HG03442 (cell line): ENCODE measurements at regions not wholly inside any gene's neighbourhood (a gene's known extent, or its start where the extent isn't known, plus 50 kb on each side); places are given as distances from the start of the nearest gene placed in this dataset.
"Not testable (repeated sequence)": the region's sequence is repeated elsewhere in the genome, so short reads cannot be mapped to it uniquely, and the experiment has no call there.

Source experiments
- ATAC-seq: cut with Tn5 transposase; IDR thresholded peaks from one replicate; pipeline ENCODE4 v1.9.1; 2021; ENCODE audit warnings: mild to moderate bottlenecking, moderate library complexity; ENCODE audit not compliant: unreplicated experiment

- no peak for ATAC-seq
Observed at GRCh38 chr11:90510839-90511238, 288.0 kb upstream of the CHORDC1 start.

- no peak for ATAC-seq
Observed at GRCh38 chr11:90500922-90501568, 278.2 kb upstream of the CHORDC1 start.

GRCh38 chr11:90496722-90497121, 273.9 kb upstream of the CHORDC1 start:
- no peak for ATAC-seq

- ATAC-seq, result no peak
Observed at GRCh38 chr11:90493379-90493778, 270.5 kb upstream of the CHORDC1 start.

GRCh38 chr11:90491466-90491865, 268.6 kb upstream of the CHORDC1 start:
- no peak for ATAC-seq

- ATAC-seq, result peak; percentile 70
Observed at GRCh38 chr11:90476442-90477007, 253.7 kb upstream of the CHORDC1 start.

- no peak for ATAC-seq
Observed at GRCh38 chr11:90468923-90469322, 246.1 kb upstream of the CHORDC1 start.

- no peak for ATAC-seq
Observed at GRCh38 chr11:90465553-90465952, 242.7 kb upstream of the CHORDC1 start.

- not testable (repeated sequence) for ATAC-seq
Observed at GRCh38 chr11:90455347-90455920, 232.6 kb upstream of the CHORDC1 start.

- ATAC-seq, result no peak
Observed at GRCh38 chr11:90453525-90453924, 230.7 kb upstream of the CHORDC1 start.

- ATAC-seq, result no peak
Observed at GRCh38 chr11:90449606-90450005, 226.8 kb upstream of the CHORDC1 start.

- no peak for ATAC-seq
Observed at GRCh38 chr11:90448256-90448655, 225.4 kb upstream of the CHORDC1 start.

GRCh38 chr11:90447618-90448017, 224.8 kb upstream of the CHORDC1 start:
- no peak for ATAC-seq

GRCh38 chr11:90446207-90446606, 223.4 kb upstream of the CHORDC1 start:
- ATAC-seq, result no peak

- ATAC-seq, result no peak
Observed at GRCh38 chr11:90438069-90438468, 215.2 kb upstream of the CHORDC1 start.

- ATAC-seq, result no peak
Observed at GRCh38 chr11:90434858-90435257, 212.0 kb upstream of the CHORDC1 start.

GRCh38 chr11:90428836-90429235, 206.0 kb upstream of the CHORDC1 start:
- ATAC-seq, result no peak

GRCh38 chr11:90426442-90426841, 203.6 kb upstream of the CHORDC1 start:
- no peak for ATAC-seq

GRCh38 chr11:90423378-90423777, 200.5 kb upstream of the CHORDC1 start:
- ATAC-seq, result no peak

- not testable (repeated sequence) for ATAC-seq
Observed at GRCh38 chr11:90422787-90423186, 199.9 kb upstream of the CHORDC1 start.

- no peak for ATAC-seq
Observed at GRCh38 chr11:90414221-90414620, 191.4 kb upstream of the CHORDC1 start.

GRCh38 chr11:90407350-90407749, 184.5 kb upstream of the CHORDC1 start:
- ATAC-seq, result no peak

GRCh38 chr11:90392692-90393091, 169.8 kb upstream of the CHORDC1 start:
- ATAC-seq, result no peak
